Keratinocyte (primary cell): ENCODE measurements at regions not wholly inside any gene's neighbourhood (a gene's known extent, or its start where the extent isn't known, plus 50 kb on each side); places are given as distances from the start of the nearest gene placed in this dataset.

Experiments
- DNase-seq: peaks from one replicate; pipeline ENCODE4 v3.0.0-alpha.2; 2011; ENCODE audit warnings: low read depth, missing footprints, low spot score
- FAIRE-seq: peaks from 2 replicates; lab custom pipeline; 2011; peaks lifted over from hg19 to GRCh38; lab: Jason Lieb, UNC
- H2AFZ ChIP-seq: 2 replicates; pipeline ENCODE4 v1.6.0; 2012; ENCODE audit warnings: low read length, control low read depth, inconsistent platforms; ENCODE audit not compliant: control insufficient read depth
- H3K27ac ChIP-seq: 2 replicates; pipeline ENCODE4 v1.5.1; 2011; ENCODE audit warnings: low read length; ENCODE audit not compliant: control insufficient read depth, insufficient read depth
- H3K27me3 ChIP-seq: 3 replicates; pipeline ENCODE4 v1.6.0; 2011; ENCODE audit warnings: low read length; ENCODE audit not compliant: control insufficient read depth, insufficient read depth; ENCODE audit errors: extremely low read depth
- H3K36me3 ChIP-seq, 2 experiments: 2 replicates in 1 of 2; 3 replicates in 1 of 2; pipeline ENCODE4 v1.5.1; 2011; ENCODE audit warnings: low read length in 2 of 2, mild to moderate bottlenecking in 1 of 2; ENCODE audit not compliant: control insufficient read depth in 2 of 2, insufficient read depth in 2 of 2; ENCODE audit errors: extremely low read depth in 1 of 2
- H3K4me1 ChIP-seq: 3 replicates; pipeline ENCODE4 v1.5.1; 2011; ENCODE audit warnings: low read length; ENCODE audit not compliant: control insufficient read depth, insufficient read depth; ENCODE audit errors: extremely low read depth
- H3K4me2 ChIP-seq: 3 replicates; pipeline ENCODE4 v1.6.0; 2011; ENCODE audit warnings: low read depth, low read length; ENCODE audit not compliant: control insufficient read depth, insufficient read depth; ENCODE audit errors: extremely low read depth
- H3K4me3 ChIP-seq, 3 experiments: fragments of 200-600 bp in 1 of 3; sonication (generic) in 1 of 3; 2 replicates in 2 of 3; 3 replicates in 1 of 3; pipeline ENCODE4 v1.5.1; 2011 to 2016; ENCODE audit warnings: low read length in 3 of 3, mild to moderate bottlenecking in 3 of 3, control low read depth in 2 of 3, inconsistent platforms in 1 of 3, low read depth in 1 of 3, mixed read lengths in 1 of 3, mixed run types in 1 of 3, moderate library complexity in 1 of 3; ENCODE audit not compliant: control insufficient read depth in 2 of 3, insufficient read depth in 2 of 3; ENCODE audit errors: extremely low read depth in 1 of 3
- H3K79me2 ChIP-seq: 2 replicates; pipeline ENCODE4 v1.6.0; 2012; ENCODE audit warnings: low read length; ENCODE audit not compliant: control insufficient read depth, insufficient read depth
- H3K9ac ChIP-seq: 3 replicates; pipeline ENCODE4 v1.6.0; 2011; ENCODE audit warnings: low read length; ENCODE audit not compliant: control insufficient read depth, insufficient read depth; ENCODE audit errors: extremely low read depth
- H3K9me1 ChIP-seq: 3 replicates; pipeline ENCODE4 v1.6.0; 2011; ENCODE audit warnings: low read length; ENCODE audit not compliant: control insufficient read depth, insufficient read depth; ENCODE audit errors: extremely low read depth
- H3K9me3 ChIP-seq: 2 replicates; pipeline ENCODE4 v1.5.1; 2012; ENCODE audit warnings: low read depth, low read length; ENCODE audit not compliant: control insufficient read depth
- H4K20me1 ChIP-seq: 3 replicates; pipeline ENCODE4 v1.6.0; 2011; ENCODE audit warnings: low read length; ENCODE audit not compliant: control insufficient read depth, insufficient read depth; ENCODE audit errors: extremely low read depth
- CTCF ChIP-seq, 3 experiments: IDR thresholded peaks in 1 of 3; conservative IDR thresholded peaks in 1 of 3; optimal IDR thresholded peaks in 1 of 3; 2 replicates in 2 of 3; 3 replicates in 1 of 3; pipeline versions ENCODE3 to v1.5.1; 2011; ENCODE audit warnings: low read length in 3 of 3, mild to moderate bottlenecking in 3 of 3, moderate library complexity in 2 of 3, control low read depth in 1 of 3, inconsistent platforms in 1 of 3; ENCODE audit not compliant: insufficient read depth in 2 of 3; ENCODE audit errors: extremely low read depth in 1 of 3
- EZH2 ChIP-seq: IDR thresholded peaks from one replicate; pipeline ENCODE4 v1.6.1; 2012; ENCODE audit warnings: inconsistent platforms, mild to moderate bottlenecking, low read length, moderate library complexity
- dilution Hi-C: fragments of 300-500 bp; cut with MboI; formaldehyde crosslinking; loops from one replicate; pipeline ENCODE4 v1.7.0; 2020; ENCODE audit warnings: low sequenced_read_pairs; ENCODE audit not compliant: extremely low pct_ligation_motif_present

- H3K4me2 ChIP-seq = no peak overlapping the region
- H3K4me3 ChIP-seq = no peak overlapping the region
- no peaks in the 10 kb centered on the region for H3K27me3 ChIP-seq
- dilution Hi-C loops = no loop called here
- no peaks in the 10 kb centered on the region for H4K20me1 ChIP-seq
- no peaks in the 10 kb centered on the region for H3K4me1 ChIP-seq
- no peaks in the 10 kb centered on the region for H3K9me1 ChIP-seq
- H3K79me2 ChIP-seq = no peaks in the 10 kb centered on the region
- H3K36me3 ChIP-seq = no peaks in the 10 kb centered on the region
- H3K9ac ChIP-seq = no peak overlapping the region
- DNase-seq = no peak
- H2AFZ ChIP-seq = no peak overlapping the region
- TF ChIP-seq CTCF (optimal IDR thresholded peaks at IDR 0.05 in 1 of 3, IDR thresholded peaks at IDR 0.05 in 1 of 3, conservative IDR thresholded peaks at IDR 0.05 in 1 of 3; ENCODE audit: extremely low read depth in 1 of 3, insufficient read depth in 2 of 3, low read length in 3 of 3) (no peak), EZH2 (no peak)
- no peaks in the 10 kb centered on the region for H3K9me3 ChIP-seq
- no peak for FAIRE-seq
- no peak overlapping the region for H3K27ac ChIP-seq
Measured at GRCh38 chr5:156121234-156121633, 205.7 kb upstream of the SGCD start.

GRCh38 chr5:156121882-156122281 lies 205.1 kb upstream of the SGCD start:
- Histone ChIP-seq H3K4me2 (no peak overlapping the region), H3K27me3 (no peaks in the 10 kb centered on the region), H3K9ac (no peak overlapping the region), H3K36me3 (no peaks in the 10 kb centered on the region), H2AFZ (no peak overlapping the region), H3K4me3 (no peak overlapping the region), H3K27ac (no peak overlapping the region), H4K20me1 (no peaks in the 10 kb centered on the region), H3K9me1 (no peaks in the 10 kb centered on the region), H3K79me2 (no peaks in the 10 kb centered on the region), H3K4me1 (no peaks in the 10 kb centered on the region), H3K9me3 (no peaks in the 10 kb centered on the region)
- no peak for DNase-seq
- no peak for FAIRE-seq
- TF ChIP-seq EZH2 (no peak), CTCF (optimal IDR thresholded peaks at IDR 0.05 in 1 of 3, IDR thresholded peaks at IDR 0.05 in 1 of 3, conservative IDR thresholded peaks at IDR 0.05 in 1 of 3; ENCODE audit: extremely low read depth in 1 of 3, insufficient read depth in 2 of 3, low read length in 3 of 3) (no peak)
- dilution Hi-C loops = no loop called here
